ENCODE measurements at regions not wholly inside any gene's neighbourhood (a gene's known extent, or its start where the extent isn't known, plus 50 kb on each side); places are given as distances from the start of the nearest gene placed in this dataset.

GRCh38 chr2:173419506-173419905 lies 64.8 kb downstream of the CDCA7 start:
- DNase-seq, result no peak

GRCh38 chr2:173424886-173425285 lies 70.2 kb downstream of the CDCA7 start:
- DNase-seq, result no peak

GRCh38 chr2:173427887-173428668 lies 73.4 kb downstream of the CDCA7 start:
- no peak for DNase-seq

GRCh38 chr2:173431191-173431590 lies 76.5 kb downstream of the CDCA7 start:
- no peak for DNase-seq

- no peak for DNase-seq
These were observed 77.5 kb downstream of the CDCA7 start for GRCh38 chr2:173432049-173432754.

GRCh38 chr2:173434762-173435569 lies 80.3 kb downstream of the CDCA7 start:
- no peak for DNase-seq

GRCh38 chr2:173435574-173435973 lies 80.9 kb downstream of the CDCA7 start:
- DNase-seq, result no peak

- DNase-seq, result no peak
These were observed 81.4 kb downstream of the CDCA7 start for GRCh38 chr2:173436088-173436487.

- no peak for DNase-seq
These were observed 86.5 kb downstream of the CDCA7 start for GRCh38 chr2:173441222-173441621.

- no peak for DNase-seq
These were observed 87.9 kb downstream of the CDCA7 start for GRCh38 chr2:173442542-173442941.

- DNase-seq, result no peak
These were observed 92.0 kb downstream of the CDCA7 start for GRCh38 chr2:173446722-173447121.

GRCh38 chr2:173448938-173449471 lies 94.3 kb downstream of the CDCA7 start:
- peak; percentile 17 for DNase-seq

- peak; percentile 11 for DNase-seq
These were observed 96.4 kb downstream of the CDCA7 start for GRCh38 chr2:173451118-173451517.

GRCh38 chr2:173451941-173452340 lies 97.3 kb downstream of the CDCA7 start:
- no peak for DNase-seq

GRCh38 chr2:173452416-173452815 lies 97.7 kb downstream of the CDCA7 start:
- no peak for DNase-seq

GRCh38 chr2:173456960-173457359 lies 102.3 kb downstream of the CDCA7 start:
- DNase-seq, result no peak

- no peak for DNase-seq
These were observed 102.7 kb downstream of the CDCA7 start for GRCh38 chr2:173457366-173457765.

GRCh38 chr2:173458991-173459780 lies 104.5 kb downstream of the CDCA7 start:
- DNase-seq, result no peak

- no peak for DNase-seq
These were observed 108.5 kb downstream of the CDCA7 start for GRCh38 chr2:173462892-173463840.

- DNase-seq, result no peak
These were observed 109.2 kb downstream of the CDCA7 start for GRCh38 chr2:173463846-173464245.

- DNase-seq, result no peak
These were observed 113.1 kb downstream of the CDCA7 start for GRCh38 chr2:173467751-173468150.
